GM23338 (cell line): ENCODE measurements at regions not wholly inside any gene's neighbourhood (a gene's known extent, or its start where the extent isn't known, plus 50 kb on each side); places are given as distances from the start of the nearest gene placed in this dataset.

ENCODE experiments used
- ATAC-seq: fragments of 200-7000 bp; cut with Tn5 transposase; 3 replicates; pipeline ENCODE4 v1.9.1; 2020
- DNase-seq: peaks from one replicate; pipeline ENCODE4 v3.0.0-alpha.2; 2015; ENCODE audit warnings: low spot score
- H2AFZ ChIP-seq: fragments of 200-600 bp; sonication (generic); 2 replicates; pipeline ENCODE4 v1.8.0; 2016; ENCODE audit warnings: antibody characterized with exemption, mild to moderate bottlenecking, moderate library complexity
- H3F3A ChIP-seq: fragments of 200-600 bp; sonication (generic); replicated peaks from 2 replicates; pipeline ENCODE4 v1.8.0; 2017; ENCODE audit warnings: antibody characterized with exemption, mixed run types, low read depth
- H3K27ac ChIP-seq: fragments of 200-600 bp; sonication (generic); 2 replicates; pipeline ENCODE4 v1.6.1; 2016; ENCODE audit warnings: low read depth
- H3K27me3 ChIP-seq: fragments of 200-600 bp; sonication (generic); 2 replicates; pipeline ENCODE4 v1.8.0; 2016; ENCODE audit warnings: mild to moderate bottlenecking, mixed run types, moderate library complexity; ENCODE audit not compliant: insufficient read depth
- H3K36me3 ChIP-seq: fragments of 200-600 bp; sonication (generic); 2 replicates; pipeline ENCODE4 v1.8.0; 2016; ENCODE audit warnings: mild to moderate bottlenecking; ENCODE audit not compliant: insufficient read depth
- H3K4me1 ChIP-seq: fragments of 200-600 bp; sonication (generic); 2 replicates; pipeline ENCODE4 v1.8.0; 2016; ENCODE audit warnings: mild to moderate bottlenecking, moderate library complexity; ENCODE audit not compliant: insufficient read depth
- H3K4me2 ChIP-seq: fragments of 200-600 bp; sonication (generic); 2 replicates; pipeline ENCODE4 v1.7.1; 2017; ENCODE audit warnings: mixed run types
- H3K4me3 ChIP-seq: fragments of 200-600 bp; sonication (generic); 2 replicates; pipeline ENCODE4 v1.6.1; 2016; ENCODE audit warnings: mixed run types
- H3K79me2 ChIP-seq: fragments of 200-600 bp; sonication (generic); replicated peaks from 2 replicates; pipeline ENCODE4 v1.8.0; 2017; ENCODE audit warnings: mild to moderate bottlenecking; ENCODE audit not compliant: insufficient read depth
- H3K9me2 ChIP-seq: fragments of 200-600 bp; sonication (generic); 2 replicates; pipeline ENCODE4 v1.8.0; 2017; ENCODE audit not compliant: insufficient read depth
- H4K20me1 ChIP-seq: fragments of 200-600 bp; sonication (generic); replicated peaks from 2 replicates; pipeline ENCODE4 v1.8.0; 2017; ENCODE audit warnings: mild to moderate bottlenecking; ENCODE audit not compliant: insufficient read depth
- H3K27ac Mint-ChIP-seq: 2 replicates; pipeline ENCODE4 v1.8.0; 2020; ENCODE audit warnings: inconsistent platforms, mild to moderate bottlenecking, moderate library complexity, mixed read lengths
- H3K27me3 Mint-ChIP-seq: 3 replicates; pipeline ENCODE4 v1.8.0; 2022; ENCODE audit warnings: low read depth, mild to moderate bottlenecking, moderate library complexity, mixed read lengths, inconsistent platforms; ENCODE audit not compliant: insufficient read depth, poor library complexity
- H3K36me3 Mint-ChIP-seq: 3 replicates; pipeline ENCODE4 v1.8.0; 2021; ENCODE audit warnings: low read depth, mild to moderate bottlenecking, inconsistent platforms, moderate library complexity, mixed read lengths
- H3K4me1 Mint-ChIP-seq: 3 replicates; pipeline ENCODE4 v1.8.0; 2020; ENCODE audit warnings: mild to moderate bottlenecking, inconsistent platforms, mixed read lengths
- H3K4me3 Mint-ChIP-seq: 3 replicates; pipeline ENCODE4 v1.8.0; 2021; ENCODE audit warnings: moderate library complexity, mild to moderate bottlenecking, inconsistent platforms, mixed read lengths
- H3K9me3 Mint-ChIP-seq: 3 replicates; pipeline ENCODE4 v1.8.0; 2020; ENCODE audit warnings: moderate library complexity, mild to moderate bottlenecking, inconsistent platforms, mixed read lengths
- CREB1 ChIP-seq: fragments of 250-450 bp; sonication (Bioruptor Pico); IDR thresholded peaks from 2 replicates; pipeline ENCODE4 v1.5.0; 2020; ENCODE audit warnings: low read depth, mild to moderate bottlenecking, moderate library complexity
- ETS1 ChIP-seq: IDR thresholded peaks from 2 replicates; pipeline ENCODE4 v1.6.1; 2016; ENCODE audit warnings: antibody characterized with exemption
- EZH2 ChIP-seq: fragments of 200-600 bp; sonication (generic); IDR thresholded peaks from one replicate; pipeline ENCODE4 v1.8.0; 2017; ENCODE audit warnings: antibody characterized with exemption, mild to moderate bottlenecking, low read depth; ENCODE audit not compliant: unreplicated experiment
- EZH2phosphoT487 ChIP-seq: fragments of 200-600 bp; sonication (generic); IDR thresholded peaks from one replicate; pipeline ENCODE4 v1.8.1; 2018; ENCODE audit warnings: antibody characterized with exemption; ENCODE audit not compliant: unreplicated experiment
- JUNB ChIP-seq: IDR thresholded peaks from one replicate; pipeline ENCODE4 v1.6.1; 2016; ENCODE audit warnings: antibody characterized with exemption; ENCODE audit not compliant: unreplicated experiment
- NANOG ChIP-seq: IDR thresholded peaks from 2 replicates; pipeline ENCODE4 v1.6.1; 2016; ENCODE audit warnings: antibody characterized with exemption, borderline replicate concordance
- POLR2AphosphoS5 ChIP-seq: IDR thresholded peaks from 2 replicates; pipeline ENCODE4 v1.6.1; 2016; ENCODE audit warnings: antibody characterized with exemption, low read depth
- STAT1 ChIP-seq: IDR thresholded peaks from one replicate; pipeline ENCODE4 v1.6.1; 2016; ENCODE audit warnings: antibody characterized with exemption; ENCODE audit not compliant: unreplicated experiment
- ZNF114 ChIP-seq: fragments of 250-450 bp; sonication (Bioruptor Pico); IDR thresholded peaks from 2 replicates; pipeline ENCODE4 v1.5.0; 2020; ENCODE audit warnings: mild to moderate bottlenecking, moderate library complexity
- ZNF331 ChIP-seq: fragments of 250-450 bp; sonication (Bioruptor Pico); IDR thresholded peaks from 2 replicates; pipeline ENCODE4 v1.5.0; 2020; ENCODE audit warnings: low read depth, mild to moderate bottlenecking, moderate library complexity
- ZNF462 ChIP-seq: fragments of 250-450 bp; sonication (Bioruptor Pico); IDR thresholded peaks from 2 replicates; pipeline ENCODE4 v1.5.0; 2020; ENCODE audit warnings: mild to moderate bottlenecking, moderate library complexity
- TF ChIP-seq, protein P1 (sequence below): IDR thresholded peaks from one replicate; pipeline ENCODE4 v1.6.1; 2018; ENCODE audit warnings: antibody characterized with exemption; ENCODE audit not compliant: unreplicated experiment
- TF ChIP-seq, protein P2 (sequence below), 2 experiments: fragments of 200-600 bp in 1 of 2; sonication (generic) in 1 of 2; conservative IDR thresholded peaks; 2 replicates each; pipeline versions ENCODE4 v1.5.1 to v1.6.1; 2016 to 2017; ENCODE audit warnings: antibody characterized with exemption in 2 of 2, low read depth in 2 of 2, mild to moderate bottlenecking in 2 of 2, moderate library complexity in 1 of 2

- DNase-seq, result no peak
- Histone ChIP-seq H2AFZ (peak overlapping the region; percentile 66), H3K4me2 (no peak overlapping the region), H3K36me3 (no peaks in the 10 kb centered on the region), H3K27ac (no peak overlapping the region), H4K20me1 (no peaks in the 10 kb centered on the region), H3F3A (no peaks in the 10 kb centered on the region), H3K79me2 (no peaks in the 10 kb centered on the region), H3K9me2 (0 out of 2 replicates have a peak, but pooled peaks cover 2% of the 10 kb centered on the region), H3K27me3 (no peaks in the 10 kb centered on the region), H3K4me3 (no peak overlapping the region), H3K4me1 (peaks cover 23% of the 10 kb centered on the region)
- H3K27me3 Mint-ChIP-seq, result no peaks in the 10 kb centered on the region
- H3K36me3 Mint-ChIP-seq, result no peaks in the 10 kb centered on the region
- no peak overlapping the region for H3K27ac Mint-ChIP-seq
- H3K9me3 Mint-ChIP-seq, result no peaks in the 10 kb centered on the region
- H3K4me3 Mint-ChIP-seq, result no peak overlapping the region
- ATAC-seq, result no peak
- H3K4me1 Mint-ChIP-seq, result peaks cover 21% of the 10 kb centered on the region
- TF ChIP-seq, protein P1, sequence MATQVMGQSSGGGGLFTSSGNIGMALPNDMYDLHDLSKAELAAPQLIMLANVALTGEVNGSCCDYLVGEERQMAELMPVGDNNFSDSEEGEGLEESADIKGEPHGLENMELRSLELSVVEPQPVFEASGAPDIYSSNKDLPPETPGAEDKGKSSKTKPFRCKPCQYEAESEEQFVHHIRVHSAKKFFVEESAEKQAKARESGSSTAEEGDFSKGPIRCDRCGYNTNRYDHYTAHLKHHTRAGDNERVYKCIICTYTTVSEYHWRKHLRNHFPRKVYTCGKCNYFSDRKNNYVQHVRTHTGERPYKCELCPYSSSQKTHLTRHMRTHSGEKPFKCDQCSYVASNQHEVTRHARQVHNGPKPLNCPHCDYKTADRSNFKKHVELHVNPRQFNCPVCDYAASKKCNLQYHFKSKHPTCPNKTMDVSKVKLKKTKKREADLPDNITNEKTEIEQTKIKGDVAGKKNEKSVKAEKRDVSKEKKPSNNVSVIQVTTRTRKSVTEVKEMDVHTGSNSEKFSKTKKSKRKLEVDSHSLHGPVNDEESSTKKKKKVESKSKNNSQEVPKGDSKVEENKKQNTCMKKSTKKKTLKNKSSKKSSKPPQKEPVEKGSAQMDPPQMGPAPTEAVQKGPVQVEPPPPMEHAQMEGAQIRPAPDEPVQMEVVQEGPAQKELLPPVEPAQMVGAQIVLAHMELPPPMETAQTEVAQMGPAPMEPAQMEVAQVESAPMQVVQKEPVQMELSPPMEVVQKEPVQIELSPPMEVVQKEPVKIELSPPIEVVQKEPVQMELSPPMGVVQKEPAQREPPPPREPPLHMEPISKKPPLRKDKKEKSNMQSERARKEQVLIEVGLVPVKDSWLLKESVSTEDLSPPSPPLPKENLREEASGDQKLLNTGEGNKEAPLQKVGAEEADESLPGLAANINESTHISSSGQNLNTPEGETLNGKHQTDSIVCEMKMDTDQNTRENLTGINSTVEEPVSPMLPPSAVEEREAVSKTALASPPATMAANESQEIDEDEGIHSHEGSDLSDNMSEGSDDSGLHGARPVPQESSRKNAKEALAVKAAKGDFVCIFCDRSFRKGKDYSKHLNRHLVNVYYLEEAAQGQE, result no peak
- TF ChIP-seq EZH2 (no peak), STAT1 (no peak), POLR2AphosphoS5 (no peak), ZNF462 (CRISPR knock-in tag) (no peak), ETS1 (no peak), JUNB (no peak), NANOG (no peak), ZNF114 (no peak), EZH2phosphoT487 (no peak), CREB1 (CRISPR knock-in tag) (no peak), ZNF331 (CRISPR knock-in tag) (no peak)
- TF ChIP-seq, protein P2, sequence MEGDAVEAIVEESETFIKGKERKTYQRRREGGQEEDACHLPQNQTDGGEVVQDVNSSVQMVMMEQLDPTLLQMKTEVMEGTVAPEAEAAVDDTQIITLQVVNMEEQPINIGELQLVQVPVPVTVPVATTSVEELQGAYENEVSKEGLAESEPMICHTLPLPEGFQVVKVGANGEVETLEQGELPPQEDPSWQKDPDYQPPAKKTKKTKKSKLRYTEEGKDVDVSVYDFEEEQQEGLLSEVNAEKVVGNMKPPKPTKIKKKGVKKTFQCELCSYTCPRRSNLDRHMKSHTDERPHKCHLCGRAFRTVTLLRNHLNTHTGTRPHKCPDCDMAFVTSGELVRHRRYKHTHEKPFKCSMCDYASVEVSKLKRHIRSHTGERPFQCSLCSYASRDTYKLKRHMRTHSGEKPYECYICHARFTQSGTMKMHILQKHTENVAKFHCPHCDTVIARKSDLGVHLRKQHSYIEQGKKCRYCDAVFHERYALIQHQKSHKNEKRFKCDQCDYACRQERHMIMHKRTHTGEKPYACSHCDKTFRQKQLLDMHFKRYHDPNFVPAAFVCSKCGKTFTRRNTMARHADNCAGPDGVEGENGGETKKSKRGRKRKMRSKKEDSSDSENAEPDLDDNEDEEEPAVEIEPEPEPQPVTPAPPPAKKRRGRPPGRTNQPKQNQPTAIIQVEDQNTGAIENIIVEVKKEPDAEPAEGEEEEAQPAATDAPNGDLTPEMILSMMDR (conservative IDR thresholded peaks at IDR 0.05; ENCODE audit: low read depth in 2 of 2), result no peak
Measured at GRCh38 chr2:199591826-199592225, 134.1 kb upstream of the SATB2 start.
